OCI-LY1 (cell line): ENCODE measurements at regions not wholly inside any gene's neighbourhood (a gene's known extent, or its start where the extent isn't known, plus 50 kb on each side); places are given as distances from the start of the nearest gene placed in this dataset.

Experiments
- H2AFZ ChIP-seq: fragments of 200-600 bp; sonication (generic), shearing (Covaris generic); 2 replicates; pipeline ENCODE4 v1.6.0; 2014; ENCODE audit warnings: antibody characterized with exemption, mild to moderate bottlenecking, low read length
- H3F3A ChIP-seq: fragments of 200-600 bp; sonication (generic), shearing (Covaris generic); 2 replicates; pipeline ENCODE4 v1.6.0; 2014; ENCODE audit warnings: mild to moderate bottlenecking, antibody characterized with exemption, low read length, moderate library complexity; ENCODE audit not compliant: insufficient read depth
- H3K27ac ChIP-seq: fragments of 200-600 bp; sonication (generic); 2 replicates; pipeline ENCODE4 v1.5.1; 2014; ENCODE audit warnings: low read length, mixed run types, mild to moderate bottlenecking, low read depth; ENCODE audit not compliant: poor library complexity, severe bottlenecking
- H3K27me3 ChIP-seq: fragments of 200-600 bp; sonication (generic); 2 replicates; pipeline ENCODE4 v1.6.0; 2014; ENCODE audit warnings: antibody characterized with exemption, mild to moderate bottlenecking, low read length, moderate library complexity; ENCODE audit not compliant: insufficient read depth
- H3K36me3 ChIP-seq: fragments of 200-600 bp; sonication (generic); 2 replicates; pipeline ENCODE4 v1.6.1; 2014; ENCODE audit warnings: mild to moderate bottlenecking, antibody characterized with exemption, low read length, moderate library complexity, mixed read lengths; ENCODE audit not compliant: insufficient read depth
- H3K4me1 ChIP-seq: fragments of 200-600 bp; sonication (generic); 2 replicates; pipeline ENCODE4 v1.5.1; 2014; ENCODE audit warnings: mild to moderate bottlenecking, low read length, moderate library complexity; ENCODE audit not compliant: insufficient read depth, severe bottlenecking
- H3K4me2 ChIP-seq: fragments of 200-600 bp; sonication (generic), shearing (Covaris generic); 2 replicates; pipeline ENCODE4 v1.6.1; 2014; ENCODE audit warnings: low read length
- H3K4me3 ChIP-seq: fragments of 200-600 bp; sonication (generic); 2 replicates; pipeline ENCODE4 v1.5.1; 2014; ENCODE audit warnings: low read length, low read depth, mild to moderate bottlenecking, mixed read lengths; ENCODE audit not compliant: poor library complexity, severe bottlenecking
- H3K79me2 ChIP-seq: fragments of 200-600 bp; shearing (Covaris generic); 2 replicates; pipeline ENCODE4 v1.6.1; 2016; ENCODE audit warnings: mixed run types, low read length, mixed read lengths; ENCODE audit not compliant: insufficient read depth
- H3K9ac ChIP-seq: fragments of 200-600 bp; sonication (generic), shearing (Covaris generic); 2 replicates; pipeline ENCODE4 v1.6.1; 2014; ENCODE audit warnings: mild to moderate bottlenecking, low read length, mixed read lengths
- H3K9me2 ChIP-seq: fragments of 200-600 bp; sonication (generic), shearing (Covaris generic); 2 replicates; pipeline ENCODE4 v1.6.1; 2014; ENCODE audit warnings: low read depth, mild to moderate bottlenecking, low read length, mixed read lengths
- H3K9me3 ChIP-seq: fragments of 200-600 bp; shearing (Covaris generic); 2 replicates; pipeline ENCODE4 v1.6.1; 2014; ENCODE audit warnings: low read length, mixed read lengths
- H4K20me1 ChIP-seq: fragments of 200-600 bp; sonication (generic), shearing (Covaris generic); 2 replicates; pipeline ENCODE4 v1.6.0; 2016; ENCODE audit warnings: mild to moderate bottlenecking, low read length; ENCODE audit not compliant: insufficient read depth
- EZH2 ChIP-seq: fragments of 200-600 bp; sonication (generic), shearing (Covaris generic); IDR thresholded peaks from 2 replicates; pipeline ENCODE4 v1.8.0; 2017; ENCODE audit warnings: borderline replicate concordance, mixed run types, mild to moderate bottlenecking, antibody characterized with exemption, low read length, moderate library complexity, mixed read lengths
- TF ChIP-seq, protein P1 (sequence below): fragments of 200-600 bp; sonication (generic), shearing (Covaris generic); IDR thresholded peaks from 2 replicates; pipeline ENCODE4 v1.5.1; 2017; ENCODE audit warnings: mild to moderate bottlenecking, antibody characterized with exemption, low read length, moderate library complexity, mixed read lengths

- Histone ChIP-seq H4K20me1 (no peaks in the 10 kb centered on the region), H3F3A (no peaks in the 10 kb centered on the region), H3K4me1 (no peaks in the 10 kb centered on the region), H3K9me2 (no peaks in the 10 kb centered on the region), H3K4me2 (no peak overlapping the region), H3K9me3 (no peaks in the 10 kb centered on the region), H3K9ac (no peak overlapping the region), H3K79me2 (no peaks in the 10 kb centered on the region), H3K36me3 (no peaks in the 10 kb centered on the region), H2AFZ (no peak overlapping the region), H3K27me3 (peaks cover 6% of the 10 kb centered on the region; the same call in 1 of the 2 replicates), H3K4me3 (no peak overlapping the region), H3K27ac (no peak overlapping the region)
- no peak for TF ChIP-seq EZH2
- TF ChIP-seq, protein P1, sequence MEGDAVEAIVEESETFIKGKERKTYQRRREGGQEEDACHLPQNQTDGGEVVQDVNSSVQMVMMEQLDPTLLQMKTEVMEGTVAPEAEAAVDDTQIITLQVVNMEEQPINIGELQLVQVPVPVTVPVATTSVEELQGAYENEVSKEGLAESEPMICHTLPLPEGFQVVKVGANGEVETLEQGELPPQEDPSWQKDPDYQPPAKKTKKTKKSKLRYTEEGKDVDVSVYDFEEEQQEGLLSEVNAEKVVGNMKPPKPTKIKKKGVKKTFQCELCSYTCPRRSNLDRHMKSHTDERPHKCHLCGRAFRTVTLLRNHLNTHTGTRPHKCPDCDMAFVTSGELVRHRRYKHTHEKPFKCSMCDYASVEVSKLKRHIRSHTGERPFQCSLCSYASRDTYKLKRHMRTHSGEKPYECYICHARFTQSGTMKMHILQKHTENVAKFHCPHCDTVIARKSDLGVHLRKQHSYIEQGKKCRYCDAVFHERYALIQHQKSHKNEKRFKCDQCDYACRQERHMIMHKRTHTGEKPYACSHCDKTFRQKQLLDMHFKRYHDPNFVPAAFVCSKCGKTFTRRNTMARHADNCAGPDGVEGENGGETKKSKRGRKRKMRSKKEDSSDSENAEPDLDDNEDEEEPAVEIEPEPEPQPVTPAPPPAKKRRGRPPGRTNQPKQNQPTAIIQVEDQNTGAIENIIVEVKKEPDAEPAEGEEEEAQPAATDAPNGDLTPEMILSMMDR: no peak
These were observed 116.0 kb downstream of the TEX29 start for GRCh38 chr13:111436446-111436845.

GRCh38 chr13:111437417-111437816 lies 117.0 kb downstream of the TEX29 start:
- no peaks in the 10 kb centered on the region for H3K9me2 ChIP-seq
- peaks cover 6% of the 10 kb centered on the region; the same call in 1 of the 2 replicates for H3K27me3 ChIP-seq
- no peak overlapping the region for H2AFZ ChIP-seq
- H3K4me1 ChIP-seq: no peaks in the 10 kb centered on the region
- H3K27ac ChIP-seq: no peak overlapping the region
- H3F3A ChIP-seq: no peaks in the 10 kb centered on the region
- H3K36me3 ChIP-seq: no peaks in the 10 kb centered on the region
- H4K20me1 ChIP-seq: no peaks in the 10 kb centered on the region
- H3K4me3 ChIP-seq: no peak overlapping the region
- no peaks in the 10 kb centered on the region for H3K79me2 ChIP-seq
- no peak overlapping the region for H3K9ac ChIP-seq
- TF ChIP-seq, protein P1: no peak
- TF ChIP-seq EZH2: no peak
- no peaks in the 10 kb centered on the region for H3K9me3 ChIP-seq
- no peak overlapping the region for H3K4me2 ChIP-seq

DNA sequence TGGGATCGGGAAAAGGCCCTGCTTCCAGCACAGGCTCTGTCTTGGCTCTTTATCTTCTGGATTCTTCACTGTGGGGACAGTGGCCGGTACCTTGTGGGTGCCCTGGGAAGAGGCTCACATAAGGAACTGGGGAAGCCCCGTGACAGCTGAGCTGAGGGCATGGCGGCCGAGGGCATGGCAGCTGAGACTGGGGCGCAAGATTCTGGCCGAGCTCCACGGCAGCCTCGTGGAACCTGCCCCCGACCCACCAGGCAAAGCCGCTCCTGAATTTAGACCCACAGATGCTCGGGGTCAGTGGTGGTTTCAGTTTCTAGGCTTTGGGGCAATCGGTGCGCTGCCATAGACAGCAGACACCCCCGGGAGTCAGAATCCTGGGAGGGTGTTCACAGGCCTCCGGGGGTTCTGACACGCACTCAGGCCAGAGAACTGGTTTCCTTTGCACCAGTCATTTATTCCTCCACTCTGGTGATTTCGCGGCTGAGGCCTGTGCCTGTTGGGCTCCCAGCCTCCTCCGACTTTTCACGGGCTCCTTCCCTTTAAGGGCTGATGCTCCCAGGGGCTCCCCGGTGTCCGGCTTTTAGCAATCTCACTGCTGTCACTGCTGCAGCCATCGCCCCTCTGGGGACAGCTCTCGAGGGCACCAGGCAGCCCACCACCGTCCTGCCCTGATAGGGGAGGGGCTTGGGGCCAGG lies 117.6 kb downstream of the TEX29 start:
- Histone ChIP-seq H3K4me2 (no peak overlapping the region), H3K9ac (no peak overlapping the region), H3K4me3 (no peak overlapping the region), H3K79me2 (no peaks in the 10 kb centered on the region), H3K27me3 (peaks cover 6% of the 10 kb centered on the region; the same call in 1 of the 2 replicates), H3K27ac (no peak overlapping the region), H2AFZ (no peak overlapping the region), H3K36me3 (no peaks in the 10 kb centered on the region), H3K9me3 (no peaks in the 10 kb centered on the region), H4K20me1 (no peaks in the 10 kb centered on the region), H3K4me1 (no peaks in the 10 kb centered on the region), H3F3A (no peaks in the 10 kb centered on the region), H3K9me2 (no peaks in the 10 kb centered on the region)
- no peak for TF ChIP-seq EZH2
- TF ChIP-seq, protein P1: no peak
